Dendritic cell treated with granulocyte-macrophage colony-stimulating factor and Interleukin-4, amounts not matched to agents 40 ng/mL and 50 ng/mL, for 4 days (primary cell): ENCODE measurements at regions not wholly inside any gene's neighbourhood (a gene's known extent, or its start where the extent isn't known, plus 50 kb on each side); places are given as distances from the start of the nearest gene placed in this dataset.
"Not testable (repeated sequence)": the region's sequence is repeated elsewhere in the genome, so short reads cannot be mapped to it uniquely, and the experiment has no call there.

Experiments
- H3K27ac Mint-ChIP-seq: one replicate; pipeline ENCODE4 v1.8.0; 2022; ENCODE audit warnings: mild to moderate bottlenecking, mixed read lengths
- H3K27me3 Mint-ChIP-seq: one replicate; pipeline ENCODE4 v1.8.0; 2022; ENCODE audit warnings: mild to moderate bottlenecking, mixed read lengths
- H3K36me3 Mint-ChIP-seq: one replicate; pipeline ENCODE4 v1.8.0; 2022; ENCODE audit warnings: low read depth, mixed read lengths
- H3K4me1 Mint-ChIP-seq: one replicate; pipeline ENCODE4 v1.8.0; 2022; ENCODE audit warnings: low read depth, mixed read lengths
- H3K4me3 Mint-ChIP-seq: one replicate; pipeline ENCODE4 v1.8.0; 2022; ENCODE audit warnings: mild to moderate bottlenecking, moderate library complexity, mixed read lengths
- H3K9me3 Mint-ChIP-seq: one replicate; pipeline ENCODE4 v1.8.0; 2022; ENCODE audit warnings: mixed read lengths
- intact Hi-C: fragments of 100-400 bp; cut with micrococcal nuclease; formaldehyde crosslinking; loops from one replicate; pipeline ENCODE4 v1.15.0; 2022

DNA sequence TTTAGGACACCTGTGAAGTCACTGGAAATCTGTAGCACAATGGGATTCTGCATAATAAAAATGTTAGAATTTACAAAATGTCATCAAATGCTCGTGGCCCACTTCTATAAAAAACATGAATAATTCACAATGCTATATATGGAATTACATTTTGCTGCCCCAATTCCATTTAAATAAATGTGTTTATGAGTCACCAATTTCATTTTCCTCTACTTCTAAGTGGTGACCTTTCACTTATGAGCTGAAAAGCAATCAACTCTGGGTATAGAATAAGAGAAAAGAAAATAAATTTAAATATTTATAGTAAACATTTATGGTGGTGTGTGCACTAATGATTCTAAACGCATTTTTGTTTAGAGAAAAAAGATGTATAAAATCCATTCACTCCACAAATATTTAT lies 516.7 kb upstream of the MIR17HG start:
- Mint-ChIP-seq H3K4me1 (no peaks in the 10 kb centered on the region), H3K4me3 (no peak overlapping the region), H3K9me3 (peaks cover 14% of the 10 kb centered on the region), H3K27ac (no peak overlapping the region), H3K36me3 (no peaks in the 10 kb centered on the region), H3K27me3 (no peaks in the 10 kb centered on the region)
- intact Hi-C loops = no loop called here

DNA sequence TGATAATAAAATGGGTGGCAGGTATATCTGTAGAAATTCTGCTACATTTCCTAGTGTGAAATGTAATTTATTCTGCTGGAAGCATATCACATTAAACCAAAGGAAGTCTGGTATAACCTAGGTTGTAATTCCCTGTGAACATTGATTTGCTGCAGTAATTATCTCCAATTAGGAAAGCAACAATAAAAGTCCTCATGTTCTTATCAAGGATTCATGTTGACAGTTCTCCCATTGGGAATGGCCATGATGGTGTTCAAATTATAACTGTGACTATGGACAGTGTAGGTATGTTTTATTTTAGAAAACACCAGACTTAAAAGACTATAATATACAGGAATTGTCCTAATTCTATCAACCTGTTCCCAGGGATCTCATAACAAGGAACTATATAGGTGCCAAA lies 513.5 kb upstream of the MIR17HG start:
- Mint-ChIP-seq H3K27ac (no peak overlapping the region), H3K27me3 (no peaks in the 10 kb centered on the region), H3K4me1 (no peaks in the 10 kb centered on the region), H3K4me3 (no peak overlapping the region), H3K36me3 (no peaks in the 10 kb centered on the region), H3K9me3 (no peaks in the 10 kb centered on the region)
- intact Hi-C loops = no loop called here

DNA sequence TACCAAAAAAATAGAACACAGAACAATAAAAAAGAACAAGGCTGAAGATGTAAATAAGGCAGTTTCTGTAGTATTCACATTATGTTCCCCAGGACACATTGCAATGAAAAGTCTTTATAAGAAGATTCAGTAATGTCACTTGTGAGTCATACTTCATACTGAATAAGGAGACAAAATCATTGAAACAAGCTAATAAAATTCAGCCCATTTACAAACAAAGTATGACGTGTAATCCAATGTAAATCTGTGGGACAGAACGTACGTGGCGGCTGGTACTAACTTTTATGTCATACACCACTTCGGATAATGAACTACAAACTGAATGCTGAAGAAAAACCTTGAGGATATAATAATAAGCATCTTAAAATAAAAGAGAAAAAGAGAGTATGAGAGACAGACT lies 512.8 kb upstream of the MIR17HG start:
- no peaks in the 10 kb centered on the region for H3K4me1 Mint-ChIP-seq
- H3K27me3 Mint-ChIP-seq = no peaks in the 10 kb centered on the region
- intact Hi-C loops = no loop called here
- H3K9me3 Mint-ChIP-seq = no peaks in the 10 kb centered on the region
- no peak overlapping the region for H3K4me3 Mint-ChIP-seq
- H3K27ac Mint-ChIP-seq = no peak overlapping the region
- H3K36me3 Mint-ChIP-seq = no peaks in the 10 kb centered on the region

- Mint-ChIP-seq H3K27me3 (no peaks in the 10 kb centered on the region), H3K4me3 (no peak overlapping the region), H3K36me3 (no peaks in the 10 kb centered on the region), H3K9me3 (no peaks in the 10 kb centered on the region), H3K4me1 (no peaks in the 10 kb centered on the region), H3K27ac (no peak overlapping the region)
- intact Hi-C loops = no loop called here
Observed at GRCh38 chr13:90835826-90836225, 511.7 kb upstream of the MIR17HG start.

DNA sequence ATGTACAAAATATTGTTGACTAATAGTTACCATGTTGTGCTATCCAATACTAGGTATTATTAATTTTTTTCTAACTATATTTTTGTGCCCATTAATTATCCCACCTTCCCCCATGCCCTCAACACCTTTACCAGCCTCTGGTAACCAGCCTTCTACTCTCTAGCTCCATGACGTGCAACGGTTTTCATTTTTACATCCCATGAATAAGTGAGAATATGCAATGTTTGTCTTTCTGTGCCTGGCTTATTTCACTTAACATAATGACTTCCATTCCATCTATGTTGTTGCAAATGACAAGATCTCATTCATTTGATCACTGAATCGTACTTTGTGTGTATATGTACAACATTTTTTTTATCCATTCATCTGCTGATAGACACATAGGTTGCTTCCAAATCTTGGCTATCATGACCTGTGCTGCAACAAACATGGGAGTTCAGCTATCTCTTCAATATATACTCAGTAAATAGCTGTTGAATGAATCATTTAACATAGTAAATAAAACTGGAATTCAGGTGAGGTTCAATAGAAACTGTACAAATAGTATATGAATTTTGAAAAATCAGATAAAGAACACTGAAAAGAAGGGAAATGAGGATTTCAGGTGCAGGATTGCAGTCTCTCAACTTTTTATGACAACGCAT lies 509.0 kb upstream of the MIR17HG start:
- intact Hi-C loops = no loop called here
- Mint-ChIP-seq H3K4me3 (no peak overlapping the region), H3K27me3 (no peaks in the 10 kb centered on the region), H3K9me3 (no peaks in the 10 kb centered on the region), H3K27ac (no peak overlapping the region), H3K36me3 (no peaks in the 10 kb centered on the region), H3K4me1 (no peaks in the 10 kb centered on the region)

GRCh38 chr13:90839061-90839460 lies 508.4 kb upstream of the MIR17HG start:
- Mint-ChIP-seq H3K36me3 (no peaks in the 10 kb centered on the region), H3K4me1 (no peaks in the 10 kb centered on the region), H3K27ac (no peak overlapping the region), H3K4me3 (no peak overlapping the region), H3K9me3 (no peaks in the 10 kb centered on the region), H3K27me3 (no peaks in the 10 kb centered on the region)
- intact Hi-C loops = no loop called here

DNA sequence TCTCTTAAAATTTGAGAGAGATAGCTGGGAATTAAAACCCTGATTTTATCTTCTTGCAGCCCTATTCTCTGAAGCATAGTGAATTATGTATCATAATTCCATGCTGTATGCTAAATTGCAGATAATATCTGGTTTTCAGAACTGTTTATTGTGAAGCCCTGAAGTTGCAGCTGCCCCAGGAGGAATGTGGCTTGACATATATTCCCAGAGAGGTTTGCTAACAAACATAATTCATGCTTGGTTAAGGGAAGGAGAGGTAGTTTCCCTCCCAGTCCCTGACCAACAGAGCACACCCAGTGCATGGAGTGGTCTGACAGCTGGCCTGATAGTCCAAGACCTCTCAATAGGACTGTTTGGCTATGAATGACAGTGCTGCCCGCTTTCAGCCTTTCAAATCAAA lies 500.6 kb upstream of the MIR17HG start:
- Mint-ChIP-seq H3K36me3 (no peaks in the 10 kb centered on the region), H3K27ac (no peak overlapping the region), H3K27me3 (no peaks in the 10 kb centered on the region), H3K9me3 (peaks cover 25% of the 10 kb centered on the region), H3K4me1 (no peaks in the 10 kb centered on the region), H3K4me3 (no peak overlapping the region)
- intact Hi-C loops = no loop called here

DNA sequence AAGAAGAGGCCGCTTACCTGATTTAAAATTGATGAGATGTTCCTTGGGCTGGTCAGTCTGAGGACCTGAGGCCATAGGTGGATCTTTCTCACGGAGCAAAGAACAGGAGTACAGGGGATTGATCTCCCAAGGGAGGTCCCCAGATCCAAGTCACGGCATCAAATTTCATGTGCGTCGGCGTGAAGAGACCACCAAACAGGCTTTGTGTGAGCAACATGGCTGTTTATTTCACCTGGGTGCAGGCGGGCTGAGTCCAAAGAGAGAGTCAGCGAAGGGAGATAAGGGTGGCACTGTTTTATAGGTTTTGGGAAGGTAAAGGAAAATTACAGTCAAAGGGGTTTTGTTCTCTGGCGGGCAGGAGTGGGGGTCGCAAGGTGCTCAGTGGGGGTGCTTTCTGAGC lies 493.8 kb upstream of the MIR17HG start:
- H3K27me3 Mint-ChIP-seq, H3K27ac Mint-ChIP-seq, H3K36me3 Mint-ChIP-seq, H3K4me1 Mint-ChIP-seq, intact Hi-C loops, H3K4me3 Mint-ChIP-seq: not testable (repeated sequence)
- H3K9me3 Mint-ChIP-seq = peaks cover 36% of the 10 kb centered on the region

- Mint-ChIP-seq H3K36me3 (no peaks in the 10 kb centered on the region), H3K27ac (no peak overlapping the region), H3K27me3 (no peaks in the 10 kb centered on the region), H3K9me3 (peaks cover 8% of the 10 kb centered on the region), H3K4me1 (no peaks in the 10 kb centered on the region), H3K4me3 (no peak overlapping the region)
- intact Hi-C loops = no loop called here
Observed at GRCh38 chr13:90857921-90858320, 489.6 kb upstream of the MIR17HG start.

DNA sequence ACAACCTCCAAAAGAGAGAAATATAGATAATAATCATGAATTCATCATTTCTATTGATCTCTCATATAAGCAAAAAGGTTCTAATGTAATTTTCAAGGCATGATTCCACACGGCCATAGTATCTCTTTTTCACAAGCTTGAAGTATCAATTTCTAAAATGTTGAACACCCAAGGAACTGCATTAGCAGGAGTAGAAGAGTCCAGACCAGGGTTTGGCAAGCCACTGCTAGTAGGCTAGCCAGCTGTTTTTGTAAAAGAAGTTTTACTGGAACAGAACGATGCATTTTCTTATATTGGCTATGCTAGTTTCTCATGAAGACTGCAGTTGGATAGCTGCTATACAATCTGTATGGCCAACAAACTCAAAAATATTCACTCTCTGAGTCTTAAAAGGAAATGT lies 481.5 kb upstream of the MIR17HG start:
- Mint-ChIP-seq H3K4me3 (no peak overlapping the region), H3K27ac (no peak overlapping the region), H3K27me3 (no peaks in the 10 kb centered on the region), H3K36me3 (no peaks in the 10 kb centered on the region), H3K4me1 (peaks cover 12% of the 10 kb centered on the region), H3K9me3 (no peaks in the 10 kb centered on the region)
- intact Hi-C loops = no loop called here

- Mint-ChIP-seq H3K4me3 (no peak overlapping the region), H3K4me1 (peaks cover 12% of the 10 kb centered on the region), H3K27ac (no peak overlapping the region), H3K9me3 (no peaks in the 10 kb centered on the region), H3K27me3 (no peaks in the 10 kb centered on the region), H3K36me3 (no peaks in the 10 kb centered on the region)
- intact Hi-C loops = no loop called here
Observed at GRCh38 chr13:90867336-90867683, 480.2 kb upstream of the MIR17HG start.

DNA sequence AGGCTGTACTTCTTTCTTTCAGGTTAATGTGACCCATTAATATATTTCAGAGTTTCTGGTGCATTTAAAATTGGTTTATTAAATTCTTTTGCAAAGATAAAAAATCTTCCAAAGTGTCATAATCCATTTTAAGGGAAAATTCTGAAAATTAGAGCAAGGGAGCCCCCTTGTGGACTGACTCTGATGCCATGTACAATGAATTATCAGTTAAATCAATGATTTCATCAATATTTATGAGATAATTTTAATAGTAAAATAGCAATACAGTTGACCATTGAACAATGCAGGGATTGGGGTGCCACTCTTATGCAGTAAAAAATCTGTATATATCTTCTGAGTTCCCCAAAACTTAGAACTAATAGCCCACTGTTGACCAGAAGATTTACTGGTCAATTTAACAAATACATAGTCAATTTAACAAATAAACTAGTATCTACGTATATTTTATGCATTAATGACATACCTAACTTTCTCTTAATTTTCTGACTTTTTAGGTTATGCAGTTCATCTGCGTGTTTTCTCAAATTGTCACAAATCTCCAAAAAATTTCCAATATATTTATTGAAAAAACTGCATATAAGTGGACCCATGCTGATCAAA lies 479.1 kb upstream of the MIR17HG start:
- no peaks in the 10 kb centered on the region for H3K36me3 Mint-ChIP-seq
- no peak overlapping the region for H3K27ac Mint-ChIP-seq
- no peak overlapping the region for H3K4me3 Mint-ChIP-seq
- intact Hi-C loops = no loop called here
- no peaks in the 10 kb centered on the region for H3K27me3 Mint-ChIP-seq
- H3K4me1 Mint-ChIP-seq = peaks cover 12% of the 10 kb centered on the region
- H3K9me3 Mint-ChIP-seq = no peaks in the 10 kb centered on the region

DNA sequence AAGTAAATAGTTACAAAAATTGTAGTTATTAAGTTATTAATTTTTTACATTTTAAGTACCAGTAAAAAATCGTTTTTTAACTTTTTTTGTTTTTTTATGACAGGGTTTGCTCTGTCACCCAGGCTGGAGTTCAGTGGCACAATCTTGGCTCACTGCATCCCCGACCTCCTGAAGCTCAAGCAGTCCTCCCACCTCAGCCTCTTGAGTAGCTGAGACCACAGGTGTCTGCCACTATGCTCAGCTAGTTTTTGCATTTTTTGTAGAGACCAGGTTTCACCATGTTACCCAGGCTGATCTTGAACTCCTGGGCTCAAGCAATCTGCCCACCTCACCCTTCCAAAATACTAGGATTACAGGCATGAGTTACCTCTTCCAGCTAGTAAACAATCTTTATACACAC lies 477.9 kb upstream of the MIR17HG start:
- Mint-ChIP-seq H3K4me3 (no peak overlapping the region), H3K27me3 (no peaks in the 10 kb centered on the region), H3K9me3 (no peaks in the 10 kb centered on the region), H3K4me1 (peaks cover 12% of the 10 kb centered on the region), H3K27ac (no peak overlapping the region), H3K36me3 (no peaks in the 10 kb centered on the region)
- intact Hi-C loops = no loop called here

GRCh38 chr13:90872491-90873025 lies 474.9 kb upstream of the MIR17HG start:
- H3K27me3 Mint-ChIP-seq = no peaks in the 10 kb centered on the region
- intact Hi-C loops = loop anchor here (10.0 kb wide), 1 partner anchor 372 kb away; no protein-coding TSS in a partner anchor
- no peak overlapping the region for H3K27ac Mint-ChIP-seq
- no peak overlapping the region for H3K4me3 Mint-ChIP-seq
- H3K9me3 Mint-ChIP-seq = no peaks in the 10 kb centered on the region
- H3K4me1 Mint-ChIP-seq = peaks cover 1% of the 10 kb centered on the region
- H3K36me3 Mint-ChIP-seq = no peaks in the 10 kb centered on the region

DNA sequence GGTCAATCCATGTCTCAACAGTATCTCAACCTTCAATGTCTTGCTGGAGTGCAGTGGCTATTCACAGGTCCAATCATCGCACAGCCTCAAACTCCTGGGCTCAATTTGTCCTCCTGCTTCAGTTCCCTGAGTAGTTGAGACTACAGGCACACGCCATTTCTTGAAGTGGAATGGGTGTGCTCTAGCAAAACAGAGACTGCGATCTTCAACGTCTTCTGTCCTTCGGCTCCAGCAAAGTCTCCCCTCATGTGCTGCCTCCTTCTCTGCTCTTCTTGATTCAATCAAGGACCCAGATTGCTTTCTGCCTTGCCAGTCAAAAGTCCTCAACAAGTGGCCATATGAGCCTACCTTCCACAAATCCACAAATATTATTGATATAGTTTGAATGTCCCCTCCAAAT lies 466.7 kb upstream of the MIR17HG start:
- H3K27ac Mint-ChIP-seq = no peak overlapping the region

More for the DNA sequence above, 466.7 kb upstream of the MIR17HG start:
- Mint-ChIP-seq H3K4me1 (no peaks in the 10 kb centered on the region), H3K4me3 (no peak overlapping the region), H3K9me3 (no peaks in the 10 kb centered on the region), H3K27me3 (no peaks in the 10 kb centered on the region), H3K36me3 (no peaks in the 10 kb centered on the region)
- intact Hi-C loops = no loop called here
